ENCODE measurements at regions not wholly inside any gene's neighbourhood (a gene's known extent, or its start where the extent isn't known, plus 50 kb on each side); places are given as distances from the start of the nearest gene placed in this dataset.

DNA sequence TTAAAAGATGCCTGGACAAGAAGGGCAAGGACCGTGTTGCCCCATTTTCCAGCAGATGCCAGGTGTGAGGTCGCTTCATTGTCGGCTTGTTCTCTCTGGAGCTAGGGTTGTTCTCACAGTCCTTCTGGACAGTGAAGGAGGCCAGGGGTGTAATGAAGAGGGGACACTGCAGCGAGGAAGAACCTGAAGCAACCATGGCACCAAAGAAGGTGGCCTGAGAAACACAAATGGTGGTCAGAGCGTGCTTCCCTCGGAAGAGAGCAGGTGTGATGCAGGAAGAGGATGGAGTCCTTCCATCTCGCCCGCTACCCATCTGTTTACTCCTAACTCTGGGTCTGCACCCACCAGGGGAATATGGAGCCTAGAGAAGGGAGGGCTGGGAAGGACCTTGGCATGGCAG is 50.3 kb upstream of the TWIST2 start:
- TF ChIP-seq, protein P1, sequence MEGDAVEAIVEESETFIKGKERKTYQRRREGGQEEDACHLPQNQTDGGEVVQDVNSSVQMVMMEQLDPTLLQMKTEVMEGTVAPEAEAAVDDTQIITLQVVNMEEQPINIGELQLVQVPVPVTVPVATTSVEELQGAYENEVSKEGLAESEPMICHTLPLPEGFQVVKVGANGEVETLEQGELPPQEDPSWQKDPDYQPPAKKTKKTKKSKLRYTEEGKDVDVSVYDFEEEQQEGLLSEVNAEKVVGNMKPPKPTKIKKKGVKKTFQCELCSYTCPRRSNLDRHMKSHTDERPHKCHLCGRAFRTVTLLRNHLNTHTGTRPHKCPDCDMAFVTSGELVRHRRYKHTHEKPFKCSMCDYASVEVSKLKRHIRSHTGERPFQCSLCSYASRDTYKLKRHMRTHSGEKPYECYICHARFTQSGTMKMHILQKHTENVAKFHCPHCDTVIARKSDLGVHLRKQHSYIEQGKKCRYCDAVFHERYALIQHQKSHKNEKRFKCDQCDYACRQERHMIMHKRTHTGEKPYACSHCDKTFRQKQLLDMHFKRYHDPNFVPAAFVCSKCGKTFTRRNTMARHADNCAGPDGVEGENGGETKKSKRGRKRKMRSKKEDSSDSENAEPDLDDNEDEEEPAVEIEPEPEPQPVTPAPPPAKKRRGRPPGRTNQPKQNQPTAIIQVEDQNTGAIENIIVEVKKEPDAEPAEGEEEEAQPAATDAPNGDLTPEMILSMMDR (IDR thresholded peaks at IDR 0.05), result no peak
- no peak for TF ChIP-seq POLR2A (IDR thresholded peaks at IDR 0.05)
- no peak for TF ChIP-seq EP300 (IDR thresholded peaks at IDR 0.05)
- TF ChIP-seq POLR2AphosphoS5 (IDR thresholded peaks at IDR 0.05), result no peak

Measured in suprapubic skin (tissue), 4 donors.